ENCODE measurements at regions not wholly inside any gene's neighbourhood (a gene's known extent, or its start where the extent isn't known, plus 50 kb on each side); places are given as distances from the start of the nearest gene placed in this dataset.
"Not testable (repeated sequence)": the region's sequence is repeated elsewhere in the genome, so short reads cannot be mapped to it uniquely, and the experiment has no call there.

- DNase-seq (ENCODE audit: low spot score): no peak
Observed at GRCh38 chr12:46518729-46519128, 146.2 kb upstream of the SLC38A2 start.

- DNase-seq (ENCODE audit: low spot score): no peak
Observed at GRCh38 chr12:46518169-46518568, 145.6 kb upstream of the SLC38A2 start.

GRCh38 chr12:46517579-46517962, 145.0 kb upstream of the SLC38A2 start:
- DNase-seq (ENCODE audit: low spot score): no peak

- no peak for DNase-seq (ENCODE audit: low spot score)
Observed at GRCh38 chr12:46516933-46517578, 144.5 kb upstream of the SLC38A2 start.

GRCh38 chr12:46516238-46516932, 143.8 kb upstream of the SLC38A2 start:
- DNase-seq (ENCODE audit: low spot score): no peak

- DNase-seq (ENCODE audit: low spot score): no peak
Observed at GRCh38 chr12:46515829-46516228, 143.3 kb upstream of the SLC38A2 start.

GRCh38 chr12:46514886-46515285, 142.3 kb upstream of the SLC38A2 start:
- DNase-seq (ENCODE audit: low spot score): no peak

GRCh38 chr12:46510257-46510656, 137.7 kb upstream of the SLC38A2 start:
- not testable (repeated sequence) for DNase-seq (ENCODE audit: low spot score)

- DNase-seq (ENCODE audit: low spot score): no peak
Observed at GRCh38 chr12:46509135-46509534, 136.6 kb upstream of the SLC38A2 start.

- DNase-seq (ENCODE audit: low spot score): no peak
Observed at GRCh38 chr12:46508651-46509050, 136.1 kb upstream of the SLC38A2 start.

GRCh38 chr12:46507766-46508165, 135.2 kb upstream of the SLC38A2 start:
- DNase-seq (ENCODE audit: low spot score): no peak

GRCh38 chr12:46506961-46507360, 134.4 kb upstream of the SLC38A2 start:
- no peak for DNase-seq (ENCODE audit: low spot score)

- no peak for DNase-seq (ENCODE audit: low spot score)
Observed at GRCh38 chr12:46506198-46506597, 133.6 kb upstream of the SLC38A2 start.

GRCh38 chr12:46504494-46504893, 131.9 kb upstream of the SLC38A2 start:
- DNase-seq (ENCODE audit: low spot score): no peak

GRCh38 chr12:46503637-46504175, 131.1 kb upstream of the SLC38A2 start:
- no peak for DNase-seq (ENCODE audit: low spot score)

GRCh38 chr12:46500673-46501072, 128.1 kb upstream of the SLC38A2 start:
- no peak for DNase-seq (ENCODE audit: low spot score)

GRCh38 chr12:46499901-46500300, 127.3 kb upstream of the SLC38A2 start:
- DNase-seq (ENCODE audit: low spot score): no peak

GRCh38 chr12:46499226-46499625, 126.7 kb upstream of the SLC38A2 start:
- DNase-seq (ENCODE audit: low spot score): no peak

- DNase-seq (ENCODE audit: low spot score): no peak
Observed at GRCh38 chr12:46497739-46498138, 125.2 kb upstream of the SLC38A2 start.

GRCh38 chr12:46494424-46494823, 121.9 kb upstream of the SLC38A2 start:
- DNase-seq (ENCODE audit: low spot score): peak; percentile 70

GRCh38 chr12:46493834-46494181, 121.2 kb upstream of the SLC38A2 start:
- DNase-seq (ENCODE audit: low spot score): no peak

GRCh38 chr12:46493150-46493833, 120.7 kb upstream of the SLC38A2 start:
- no peak for DNase-seq (ENCODE audit: low spot score)

GRCh38 chr12:46492471-46493085, 120.0 kb upstream of the SLC38A2 start:
- DNase-seq (ENCODE audit: low spot score): peak; percentile 20
